Lung (tissue), 11 donors: ENCODE measurements at regions not wholly inside any gene's neighbourhood (a gene's known extent, or its start where the extent isn't known, plus 50 kb on each side); places are given as distances from the start of the nearest gene placed in this dataset.
A peak's percentile ranks its signal among the peaks of the same experiment; 100 is the strongest.

Experiments
- ATAC-seq: fragments of 200-7000 bp; cut with Tn5 transposase; one replicate; pipeline ENCODE4 v1.9.1; 2020; ENCODE audit warnings: moderate number of reproducible peaks; ENCODE audit not compliant: insufficient read depth, low FRiP score
- DNase-seq, 3 donors: peaks; one replicate each; pipeline ENCODE4 v3.0.0-alpha.2; 2013 to 2017
- H3K27ac ChIP-seq, 2 donors: one replicate each; pipeline ENCODE4 v1.5.1; 2013; ENCODE audit warnings: mild to moderate bottlenecking in 2 of 2, moderate library complexity in 2 of 2, control low read depth in 1 of 2, inconsistent platforms in 1 of 2, low read depth in 1 of 2, low read length in 1 of 2
- H3K27me3 ChIP-seq, 3 donors: one replicate each; pipeline ENCODE4 v1.5.1; 2013; ENCODE audit warnings: low read length in 2 of 3; ENCODE audit not compliant: control insufficient read depth in 3 of 3, insufficient read depth in 3 of 3
- H3K36me3 ChIP-seq, 4 donors: one replicate each; pipeline ENCODE4 v1.5.1; 2013; ENCODE audit warnings: low read length in 4 of 4, mild to moderate bottlenecking in 1 of 4, moderate library complexity in 1 of 4; ENCODE audit not compliant: control insufficient read depth in 4 of 4, insufficient read depth in 4 of 4
- H3K4me1 ChIP-seq, 5 donors: one replicate each; pipeline ENCODE4 v1.5.1; 2013; ENCODE audit warnings: low read length in 5 of 5, mild to moderate bottlenecking in 2 of 5, moderate library complexity in 1 of 5; ENCODE audit not compliant: control insufficient read depth in 5 of 5, insufficient read depth in 5 of 5
- H3K4me3 ChIP-seq: one replicate; pipeline ENCODE4 v1.5.1; 2013; ENCODE audit warnings: mild to moderate bottlenecking, control low read depth, moderate library complexity
- H3K9ac ChIP-seq, 2 donors: one replicate each; pipeline ENCODE4 v1.5.1; 2013; ENCODE audit warnings: low read length in 2 of 2, control low read depth in 1 of 2; ENCODE audit not compliant: insufficient read depth in 1 of 2
- H3K9me3 ChIP-seq, 4 donors: one replicate each; pipeline ENCODE4 v1.5.1; 2013; ENCODE audit warnings: low read length in 3 of 4, mild to moderate bottlenecking in 1 of 4, moderate library complexity in 1 of 4; ENCODE audit not compliant: control insufficient read depth in 4 of 4, insufficient read depth in 3 of 4
- WGBS, 2 donors: extraction: QIAGEN DNeasy Blood & Tissue Kit; methylation state at CpG; one replicate each; pipeline ENCODE4 v1.1.7; 2013; 5-methylcytosine and 5-hydroxymethylcytosine counted together
- TF ChIP-seq, protein P1 (sequence below): IDR thresholded peaks from 2 replicates; pipeline ENCODE4 v1.5.1; 2012; ENCODE audit warnings: mild to moderate bottlenecking; ENCODE audit errors: control extremely low read depth, extremely low read depth
- donor health status: control.
- donor health status: control.
- donor health status: Bipolar disorder and iron deficiency.
- donor health status: healthy.
- donor health status: DM: yes; HTN: yes; CAD: no.

DNA sequence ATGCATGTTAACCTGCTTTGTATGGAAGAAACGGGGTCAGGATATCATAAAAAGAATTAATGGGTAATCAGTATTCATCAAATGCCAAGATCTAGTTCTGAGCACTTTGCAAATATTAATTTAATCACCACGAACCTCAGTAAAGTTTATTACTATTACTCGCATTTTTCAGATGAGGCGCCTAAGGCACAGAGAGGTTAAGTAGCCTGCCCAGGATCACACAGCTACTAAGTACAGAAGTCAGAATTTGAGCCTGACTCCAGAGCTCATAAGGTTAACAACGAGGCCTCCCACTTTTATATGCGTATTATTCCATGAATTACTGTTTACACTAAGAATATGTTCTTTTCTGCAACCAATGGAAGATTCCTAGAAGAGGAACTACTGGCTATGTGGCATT lies 109.6 kb upstream of the KLF13 start:
- Histone ChIP-seq H3K36me3 (no peaks in the 10 kb centered on the region), H3K4me3 (no peak overlapping the region), H3K27ac (peak overlapping the region in 1 of 2 donors; percentile 94), H3K27me3 (no peaks in the 10 kb centered on the region), H3K4me1 (peaks cover 0 to 24% (median 0%) of the 10 kb centered on the region in 5 donors), H3K9me3 (peaks cover 0 to 2% (median 0%) of the 10 kb centered on the region in 4 donors), H3K9ac (peak overlapping the region in 1 of 2 donors; percentile 53)
- TF ChIP-seq, protein P1, sequence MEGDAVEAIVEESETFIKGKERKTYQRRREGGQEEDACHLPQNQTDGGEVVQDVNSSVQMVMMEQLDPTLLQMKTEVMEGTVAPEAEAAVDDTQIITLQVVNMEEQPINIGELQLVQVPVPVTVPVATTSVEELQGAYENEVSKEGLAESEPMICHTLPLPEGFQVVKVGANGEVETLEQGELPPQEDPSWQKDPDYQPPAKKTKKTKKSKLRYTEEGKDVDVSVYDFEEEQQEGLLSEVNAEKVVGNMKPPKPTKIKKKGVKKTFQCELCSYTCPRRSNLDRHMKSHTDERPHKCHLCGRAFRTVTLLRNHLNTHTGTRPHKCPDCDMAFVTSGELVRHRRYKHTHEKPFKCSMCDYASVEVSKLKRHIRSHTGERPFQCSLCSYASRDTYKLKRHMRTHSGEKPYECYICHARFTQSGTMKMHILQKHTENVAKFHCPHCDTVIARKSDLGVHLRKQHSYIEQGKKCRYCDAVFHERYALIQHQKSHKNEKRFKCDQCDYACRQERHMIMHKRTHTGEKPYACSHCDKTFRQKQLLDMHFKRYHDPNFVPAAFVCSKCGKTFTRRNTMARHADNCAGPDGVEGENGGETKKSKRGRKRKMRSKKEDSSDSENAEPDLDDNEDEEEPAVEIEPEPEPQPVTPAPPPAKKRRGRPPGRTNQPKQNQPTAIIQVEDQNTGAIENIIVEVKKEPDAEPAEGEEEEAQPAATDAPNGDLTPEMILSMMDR, result no peak
- DNase-seq, result no peak
- 79 to 85% methylated on average over 6 of the region's 6 CpGs for WGBS, 2 donors
- ATAC-seq, result no peak

DNA sequence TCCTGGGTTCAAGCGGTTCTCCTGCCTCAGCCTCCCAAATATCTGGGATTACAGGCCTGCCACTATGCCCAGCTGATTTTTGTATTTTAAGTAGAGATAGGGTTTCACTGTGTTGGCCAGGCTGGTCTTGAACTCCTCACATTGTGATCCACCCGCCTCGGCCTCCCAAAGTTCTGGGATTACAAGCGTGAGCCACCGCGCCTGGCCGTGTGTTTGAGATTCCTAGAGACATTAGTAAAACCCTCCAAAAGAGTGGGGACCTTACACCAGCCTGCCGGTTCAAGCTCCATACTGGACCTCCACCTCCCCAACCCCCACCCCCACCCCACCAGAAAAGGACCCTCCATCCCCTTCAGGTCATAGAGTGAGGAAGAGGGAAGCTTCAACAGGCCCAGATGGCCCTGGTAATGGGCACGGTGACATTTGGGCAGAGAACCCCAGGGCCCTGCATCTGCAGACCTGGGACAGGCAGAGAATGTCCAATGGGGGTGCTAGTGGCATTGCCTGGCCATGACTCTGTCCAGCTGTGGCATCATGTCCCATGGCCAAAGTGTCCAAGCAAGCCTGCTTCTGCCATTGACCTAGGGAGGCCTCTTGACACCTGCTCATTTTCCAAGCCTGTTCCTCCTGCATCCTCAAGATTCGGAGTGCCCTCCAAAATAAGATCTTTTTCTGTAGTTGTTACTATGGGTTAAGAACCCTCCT lies 108.9 kb upstream of the KLF13 start:
- H3K27ac ChIP-seq, result peak overlapping the region in 1 of 2 donors; percentile 48
- H3K36me3 ChIP-seq, result no peaks in the 10 kb centered on the region
- 95 to 98% methylated on average over 10 of the region's 10 CpGs for WGBS, 2 donors
- DNase-seq (no peak), ATAC-seq (no peak)
- peaks cover 0 to under 1% (median 0%) of the 10 kb centered on the region in 3 donors for H3K27me3 ChIP-seq
- no peak overlapping the region for H3K9ac ChIP-seq
- H3K4me1 ChIP-seq, result peaks cover 0 to 24% (median 0%) of the 10 kb centered on the region in 5 donors
- H3K9me3 ChIP-seq, result peaks cover 0 to 2% (median 0%) of the 10 kb centered on the region in 4 donors
- H3K4me3 ChIP-seq, result no peak overlapping the region
- TF ChIP-seq, protein P1, result no peak

DNA sequence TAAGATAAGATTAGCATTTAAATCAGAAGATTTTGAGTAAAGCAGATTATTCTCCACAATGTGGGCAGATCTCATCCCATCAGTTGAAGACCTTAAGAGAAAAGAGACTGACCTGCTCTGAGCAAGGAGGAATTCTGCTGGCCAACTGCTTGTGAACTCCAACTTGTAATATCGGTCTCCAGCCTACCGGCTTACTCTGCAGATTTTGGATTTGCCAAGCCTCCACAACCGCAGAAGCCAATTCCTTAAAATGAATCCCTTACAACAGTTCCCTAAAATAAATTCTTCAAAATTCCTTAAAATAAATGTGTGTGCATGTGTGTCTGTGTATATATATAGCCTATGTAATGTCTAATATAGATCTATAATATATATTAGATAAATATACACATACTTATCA lies 107.4 kb upstream of the KLF13 start:
- Histone ChIP-seq H3K36me3 (no peaks in the 10 kb centered on the region), H3K27me3 (peaks cover 0 to 11% (median 2%) of the 10 kb centered on the region in 3 donors), H3K9ac (no peak overlapping the region), H3K4me1 (peaks cover 0 to 36% (median 3%) of the 10 kb centered on the region in 5 donors), H3K27ac (no peak overlapping the region), H3K4me3 (no peak overlapping the region), H3K9me3 (peaks cover 0 to 2% (median 0%) of the 10 kb centered on the region in 4 donors)
- WGBS, 2 donors, result 54 to 57% methylated on average over 3 of the region's 3 CpGs
- TF ChIP-seq, protein P1, result no peak
- DNase-seq (no peak), ATAC-seq (no peak)
